Neural progenitor cell (in vitro differentiated cells): ENCODE measurements at regions not wholly inside any gene's neighbourhood (a gene's known extent, or its start where the extent isn't known, plus 50 kb on each side); places are given as distances from the start of the nearest gene placed in this dataset.

Experiments used
- DNase-seq: peaks from one replicate; pipeline ENCODE4 v3.0.0-alpha.2; 2016; ENCODE audit warnings: low spot score
- H2AFZ ChIP-seq: fragments of 200-600 bp; sonication (generic); replicated peaks from 2 replicates; pipeline ENCODE4 v1.6.1; 2016; ENCODE audit warnings: antibody characterized with exemption
- H3F3A ChIP-seq: fragments of 200-600 bp; sonication (generic); 2 replicates; pipeline ENCODE4 v1.6.1; 2016; ENCODE audit warnings: antibody characterized with exemption, low read depth
- H3K27ac ChIP-seq: fragments of 200-600 bp; sonication (generic); 2 replicates; pipeline ENCODE4 v1.5.1; 2016; ENCODE audit warnings: mild to moderate bottlenecking
- H3K27me3 ChIP-seq: fragments of 200-600 bp; sonication (generic); 2 replicates; pipeline ENCODE4 v1.6.1; 2016; ENCODE audit warnings: mild to moderate bottlenecking, moderate library complexity
- H3K36me3 ChIP-seq: fragments of 200-600 bp; sonication (generic); 2 replicates; pipeline ENCODE4 v1.5.1; 2016
- H3K4me1 ChIP-seq: fragments of 200-600 bp; sonication (generic); 2 replicates; pipeline ENCODE4 v1.6.1; 2016; ENCODE audit warnings: mixed run types
- H3K4me2 ChIP-seq: fragments of 200-600 bp; sonication (generic); 2 replicates; pipeline ENCODE4 v1.6.1; 2016
- H3K4me3 ChIP-seq: fragments of 200-600 bp; sonication (generic); 2 replicates; pipeline ENCODE4 v1.5.1; 2016
- H3K79me2 ChIP-seq: fragments of 200-600 bp; sonication (generic); 2 replicates; pipeline ENCODE4 v1.6.1; 2016; ENCODE audit warnings: low read depth
- H3K9ac ChIP-seq: fragments of 200-600 bp; sonication (generic); 2 replicates; pipeline ENCODE4 v1.6.1; 2016
- H3K9me3 ChIP-seq: fragments of 200-600 bp; sonication (generic); 2 replicates; pipeline ENCODE4 v1.5.1; 2016; ENCODE audit warnings: low read depth
- H4K20me1 ChIP-seq: fragments of 200-600 bp; sonication (generic); 2 replicates; pipeline ENCODE4 v1.6.1; 2016; ENCODE audit warnings: low read depth
- H3K27ac Mint-ChIP-seq: 3 replicates; pipeline ENCODE4 v1.8.0; 2021; ENCODE audit warnings: mixed read lengths
- H3K27me3 Mint-ChIP-seq: 2 replicates; pipeline ENCODE4 v1.8.0; 2022; ENCODE audit warnings: low read depth, mild to moderate bottlenecking, inconsistent platforms, moderate library complexity, mixed read lengths; ENCODE audit not compliant: insufficient read depth
- H3K36me3 Mint-ChIP-seq: 3 replicates; pipeline ENCODE4 v1.8.0; 2021; ENCODE audit warnings: mixed read lengths
- H3K4me1 Mint-ChIP-seq: 3 replicates; pipeline ENCODE4 v1.8.0; 2021; ENCODE audit warnings: mixed read lengths
- H3K4me3 Mint-ChIP-seq: 3 replicates; pipeline ENCODE4 v1.8.0; 2021; ENCODE audit warnings: mild to moderate bottlenecking, moderate library complexity, mixed read lengths
- H3K9me3 Mint-ChIP-seq: 3 replicates; pipeline ENCODE4 v1.8.0; 2020; ENCODE audit warnings: mixed read lengths
- EZH2 ChIP-seq: fragments of 200-600 bp; sonication (generic); IDR thresholded peaks from 2 replicates; pipeline ENCODE4 v1.6.1; 2017; ENCODE audit warnings: antibody characterized with exemption, mild to moderate bottlenecking, moderate library complexity
- EZH2phosphoT487 ChIP-seq: fragments of 200-600 bp; sonication (generic); IDR thresholded peaks from 2 replicates; pipeline ENCODE4 v1.6.1; 2017; ENCODE audit warnings: antibody characterized with exemption
- TF ChIP-seq, protein P1 (sequence below): fragments of 200-600 bp; sonication (generic); IDR thresholded peaks from 2 replicates; pipeline ENCODE4 v1.5.1; 2017; ENCODE audit warnings: antibody characterized with exemption, mild to moderate bottlenecking

GRCh38 chr3:178404961-178405360 lies 131.3 kb upstream of the KCNMB2 start:
- H3K4me1 ChIP-seq: no peaks in the 10 kb centered on the region
- H3F3A ChIP-seq: no peaks in the 10 kb centered on the region
- DNase-seq: no peak
- Mint-ChIP-seq H3K27me3 (no peaks in the 10 kb centered on the region), H3K9me3 (no peaks in the 10 kb centered on the region), H3K36me3 (no peaks in the 10 kb centered on the region), H3K27ac (no peak overlapping the region), H3K4me3 (no peak overlapping the region), H3K4me1 (no peaks in the 10 kb centered on the region)
- no peak overlapping the region for H3K4me3 ChIP-seq
- H3K4me2 ChIP-seq: no peak overlapping the region
- no peak overlapping the region for H3K9ac ChIP-seq
- no peak overlapping the region for H2AFZ ChIP-seq
- H4K20me1 ChIP-seq: no peaks in the 10 kb centered on the region
- no peaks in the 10 kb centered on the region for H3K9me3 ChIP-seq
- H3K79me2 ChIP-seq: no peaks in the 10 kb centered on the region
- no peak for TF ChIP-seq EZH2phosphoT487
- TF ChIP-seq EZH2: no peak
- TF ChIP-seq, protein P1, sequence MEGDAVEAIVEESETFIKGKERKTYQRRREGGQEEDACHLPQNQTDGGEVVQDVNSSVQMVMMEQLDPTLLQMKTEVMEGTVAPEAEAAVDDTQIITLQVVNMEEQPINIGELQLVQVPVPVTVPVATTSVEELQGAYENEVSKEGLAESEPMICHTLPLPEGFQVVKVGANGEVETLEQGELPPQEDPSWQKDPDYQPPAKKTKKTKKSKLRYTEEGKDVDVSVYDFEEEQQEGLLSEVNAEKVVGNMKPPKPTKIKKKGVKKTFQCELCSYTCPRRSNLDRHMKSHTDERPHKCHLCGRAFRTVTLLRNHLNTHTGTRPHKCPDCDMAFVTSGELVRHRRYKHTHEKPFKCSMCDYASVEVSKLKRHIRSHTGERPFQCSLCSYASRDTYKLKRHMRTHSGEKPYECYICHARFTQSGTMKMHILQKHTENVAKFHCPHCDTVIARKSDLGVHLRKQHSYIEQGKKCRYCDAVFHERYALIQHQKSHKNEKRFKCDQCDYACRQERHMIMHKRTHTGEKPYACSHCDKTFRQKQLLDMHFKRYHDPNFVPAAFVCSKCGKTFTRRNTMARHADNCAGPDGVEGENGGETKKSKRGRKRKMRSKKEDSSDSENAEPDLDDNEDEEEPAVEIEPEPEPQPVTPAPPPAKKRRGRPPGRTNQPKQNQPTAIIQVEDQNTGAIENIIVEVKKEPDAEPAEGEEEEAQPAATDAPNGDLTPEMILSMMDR: no peak
- no peak overlapping the region for H3K27ac ChIP-seq
- no peaks in the 10 kb centered on the region for H3K27me3 ChIP-seq
- no peaks in the 10 kb centered on the region for H3K36me3 ChIP-seq

DNA sequence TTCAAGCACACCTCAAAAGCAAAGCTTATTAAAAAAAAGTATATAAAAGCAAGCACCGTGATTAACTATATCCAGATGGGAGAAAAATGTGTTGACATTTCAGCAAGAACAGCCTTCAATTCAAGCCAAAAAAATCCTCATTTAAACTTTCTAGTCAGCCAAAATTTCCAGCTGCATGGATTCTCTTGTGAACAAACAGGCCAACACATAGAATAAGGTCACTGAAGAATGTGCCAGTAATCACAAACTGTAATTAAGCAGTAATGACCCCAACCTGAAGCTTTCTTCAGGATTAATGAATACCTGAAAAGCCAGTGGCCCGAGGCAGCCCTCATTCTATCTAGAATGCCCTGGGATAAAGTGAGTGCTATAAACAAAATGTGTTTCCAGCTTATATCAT lies 130.7 kb upstream of the KCNMB2 start:
- Mint-ChIP-seq H3K36me3 (no peaks in the 10 kb centered on the region), H3K9me3 (no peaks in the 10 kb centered on the region), H3K4me1 (no peaks in the 10 kb centered on the region), H3K27me3 (no peaks in the 10 kb centered on the region), H3K27ac (no peak overlapping the region), H3K4me3 (no peak overlapping the region)
- Histone ChIP-seq H3K79me2 (no peaks in the 10 kb centered on the region), H3K9ac (no peak overlapping the region), H3K27me3 (no peaks in the 10 kb centered on the region), H3K4me2 (no peak overlapping the region), H3F3A (no peaks in the 10 kb centered on the region), H4K20me1 (no peaks in the 10 kb centered on the region), H3K9me3 (no peaks in the 10 kb centered on the region), H2AFZ (no peak overlapping the region), H3K36me3 (no peaks in the 10 kb centered on the region), H3K27ac (no peak overlapping the region), H3K4me3 (no peak overlapping the region), H3K4me1 (no peaks in the 10 kb centered on the region)
- DNase-seq: no peak
- TF ChIP-seq, protein P1: no peak
- TF ChIP-seq EZH2phosphoT487 (no peak), EZH2 (no peak)

DNA sequence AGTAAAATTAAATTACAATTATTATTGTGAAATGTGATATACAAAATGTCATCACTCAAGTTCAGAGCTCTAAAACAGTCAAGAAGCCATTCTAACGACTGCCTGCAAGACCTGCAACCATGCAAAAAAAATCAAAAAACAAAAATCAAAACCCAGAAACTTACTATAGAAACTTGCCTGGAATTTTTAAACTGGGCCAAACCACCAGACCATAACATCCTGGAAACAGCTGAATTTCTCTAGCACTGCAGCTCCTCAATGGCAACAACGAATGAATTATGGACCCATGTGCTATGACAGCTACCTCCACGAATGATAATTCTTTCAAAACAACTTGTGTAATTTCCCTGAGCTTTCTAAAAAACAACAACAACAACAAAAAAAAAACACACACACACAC lies 130.0 kb upstream of the KCNMB2 start:
- H3K4me2 ChIP-seq: no peak overlapping the region
- H3K4me3 ChIP-seq: no peak overlapping the region
- no peaks in the 10 kb centered on the region for H3K36me3 Mint-ChIP-seq
- no peak overlapping the region for H3K27ac ChIP-seq
- no peaks in the 10 kb centered on the region for H3K9me3 Mint-ChIP-seq
- no peaks in the 10 kb centered on the region for H3K27me3 Mint-ChIP-seq
- H3K4me3 Mint-ChIP-seq: no peak overlapping the region
- no peak for DNase-seq
- no peaks in the 10 kb centered on the region for H3K36me3 ChIP-seq
- TF ChIP-seq, protein P1: no peak
- TF ChIP-seq EZH2 (no peak), EZH2phosphoT487 (no peak)
- no peaks in the 10 kb centered on the region for H3K9me3 ChIP-seq
- H3K79me2 ChIP-seq: no peaks in the 10 kb centered on the region
- no peaks in the 10 kb centered on the region for H3K27me3 ChIP-seq
- no peak overlapping the region for H3K27ac Mint-ChIP-seq
- H4K20me1 ChIP-seq: no peaks in the 10 kb centered on the region
- H3K4me1 ChIP-seq: no peaks in the 10 kb centered on the region
- H3F3A ChIP-seq: no peaks in the 10 kb centered on the region
- H3K4me1 Mint-ChIP-seq: no peaks in the 10 kb centered on the region
- no peak overlapping the region for H2AFZ ChIP-seq
- no peak overlapping the region for H3K9ac ChIP-seq

DNA sequence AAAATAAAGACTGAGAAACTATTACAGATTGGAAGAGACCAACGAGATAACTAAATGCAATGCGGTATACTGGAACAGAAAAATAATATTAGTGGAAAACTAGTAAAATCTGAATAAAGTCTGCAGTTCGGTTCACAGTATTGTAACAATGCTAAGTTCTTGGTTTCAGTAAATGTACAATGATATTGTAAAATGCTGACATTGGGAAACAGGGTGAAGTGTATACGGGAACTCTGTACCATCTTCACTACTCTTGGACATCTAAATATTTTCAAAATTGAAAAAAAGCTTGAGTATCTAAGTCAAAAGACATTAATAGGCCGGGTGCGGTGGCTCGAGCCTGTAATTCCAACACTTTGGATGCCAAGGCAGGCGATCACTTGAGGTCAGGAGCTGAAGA lies 120.9 kb upstream of the KCNMB2 start:
- Histone ChIP-seq H3K79me2 (no peaks in the 10 kb centered on the region), H4K20me1 (no peaks in the 10 kb centered on the region), H3K27ac (no peak overlapping the region), H3K4me2 (no peak overlapping the region), H3F3A (no peaks in the 10 kb centered on the region), H3K36me3 (peaks cover 3% of the 10 kb centered on the region), H3K4me3 (no peak overlapping the region), H3K9ac (no peak overlapping the region), H3K27me3 (no peaks in the 10 kb centered on the region), H3K9me3 (no peaks in the 10 kb centered on the region), H3K4me1 (no peaks in the 10 kb centered on the region), H2AFZ (no peak overlapping the region)
- TF ChIP-seq EZH2: no peak
- no peak for TF ChIP-seq EZH2phosphoT487
- TF ChIP-seq, protein P1: no peak
- no peak for DNase-seq
- Mint-ChIP-seq H3K27me3 (no peaks in the 10 kb centered on the region), H3K36me3 (no peaks in the 10 kb centered on the region), H3K9me3 (no peaks in the 10 kb centered on the region), H3K4me3 (no peak overlapping the region), H3K4me1 (peaks cover 5% of the 10 kb centered on the region), H3K27ac (no peak overlapping the region)
